ENCODE measurements at regions not wholly inside any gene's neighbourhood (a gene's known extent, or its start where the extent isn't known, plus 50 kb on each side); places are given as distances from the start of the nearest gene placed in this dataset.
A peak's percentile ranks its signal among the peaks of the same experiment; 100 is the strongest.
"Not testable (repeated sequence)": the region's sequence is repeated elsewhere in the genome, so short reads cannot be mapped to it uniquely, and the experiment has no call there.

DNA sequence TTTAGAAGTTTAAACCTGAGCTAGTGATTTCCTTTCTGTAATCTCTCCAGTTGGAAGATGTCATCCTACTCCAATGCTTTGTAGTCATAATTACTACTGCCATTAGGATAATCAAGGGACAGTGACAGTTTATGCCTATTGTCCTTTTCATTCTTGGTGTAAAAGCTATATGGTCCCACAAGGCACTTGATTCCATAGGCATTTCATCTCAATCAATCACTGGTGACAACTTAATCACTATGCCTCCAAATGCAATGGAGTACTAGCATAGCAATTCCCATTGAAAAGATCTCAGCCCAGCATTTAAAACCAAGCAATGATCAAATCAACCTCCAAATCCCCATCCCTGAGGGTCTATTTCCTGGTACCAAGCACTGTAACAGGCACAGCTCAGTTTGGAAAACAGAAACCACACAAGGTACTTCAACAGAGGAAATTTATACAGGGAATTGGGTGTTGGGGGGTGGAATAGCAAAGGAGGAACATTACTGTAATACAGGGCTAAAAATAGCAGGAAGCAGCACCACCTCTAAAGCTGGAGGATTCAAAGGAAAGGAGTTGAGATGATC is 51.0 kb downstream of the FHIP2A start:
- TF ChIP-seq, protein P1, sequence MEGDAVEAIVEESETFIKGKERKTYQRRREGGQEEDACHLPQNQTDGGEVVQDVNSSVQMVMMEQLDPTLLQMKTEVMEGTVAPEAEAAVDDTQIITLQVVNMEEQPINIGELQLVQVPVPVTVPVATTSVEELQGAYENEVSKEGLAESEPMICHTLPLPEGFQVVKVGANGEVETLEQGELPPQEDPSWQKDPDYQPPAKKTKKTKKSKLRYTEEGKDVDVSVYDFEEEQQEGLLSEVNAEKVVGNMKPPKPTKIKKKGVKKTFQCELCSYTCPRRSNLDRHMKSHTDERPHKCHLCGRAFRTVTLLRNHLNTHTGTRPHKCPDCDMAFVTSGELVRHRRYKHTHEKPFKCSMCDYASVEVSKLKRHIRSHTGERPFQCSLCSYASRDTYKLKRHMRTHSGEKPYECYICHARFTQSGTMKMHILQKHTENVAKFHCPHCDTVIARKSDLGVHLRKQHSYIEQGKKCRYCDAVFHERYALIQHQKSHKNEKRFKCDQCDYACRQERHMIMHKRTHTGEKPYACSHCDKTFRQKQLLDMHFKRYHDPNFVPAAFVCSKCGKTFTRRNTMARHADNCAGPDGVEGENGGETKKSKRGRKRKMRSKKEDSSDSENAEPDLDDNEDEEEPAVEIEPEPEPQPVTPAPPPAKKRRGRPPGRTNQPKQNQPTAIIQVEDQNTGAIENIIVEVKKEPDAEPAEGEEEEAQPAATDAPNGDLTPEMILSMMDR (IDR thresholded peaks at IDR 0.05) = no peak
- no peak for TF ChIP-seq POLR2A (IDR thresholded peaks at IDR 0.05)
- no peak for TF ChIP-seq POLR2AphosphoS5 (IDR thresholded peaks at IDR 0.05)
- Histone ChIP-seq H3K4me1 (replicated peaks) (no peaks in the 10 kb centered on the region), H3K27ac (no peak overlapping the region), H3K36me3 (no peaks in the 10 kb centered on the region), H3K9me3 (no peaks in the 10 kb centered on the region), H3K4me3 (no peak overlapping the region), H3K27me3 (replicated peaks; ENCODE audit: insufficient read depth) (no peaks in the 10 kb centered on the region)
- intact Hi-C loops (cut with DNase I) = no loop called here
- DNase-seq (ENCODE audit: low spot score) = no peak

DNA sequence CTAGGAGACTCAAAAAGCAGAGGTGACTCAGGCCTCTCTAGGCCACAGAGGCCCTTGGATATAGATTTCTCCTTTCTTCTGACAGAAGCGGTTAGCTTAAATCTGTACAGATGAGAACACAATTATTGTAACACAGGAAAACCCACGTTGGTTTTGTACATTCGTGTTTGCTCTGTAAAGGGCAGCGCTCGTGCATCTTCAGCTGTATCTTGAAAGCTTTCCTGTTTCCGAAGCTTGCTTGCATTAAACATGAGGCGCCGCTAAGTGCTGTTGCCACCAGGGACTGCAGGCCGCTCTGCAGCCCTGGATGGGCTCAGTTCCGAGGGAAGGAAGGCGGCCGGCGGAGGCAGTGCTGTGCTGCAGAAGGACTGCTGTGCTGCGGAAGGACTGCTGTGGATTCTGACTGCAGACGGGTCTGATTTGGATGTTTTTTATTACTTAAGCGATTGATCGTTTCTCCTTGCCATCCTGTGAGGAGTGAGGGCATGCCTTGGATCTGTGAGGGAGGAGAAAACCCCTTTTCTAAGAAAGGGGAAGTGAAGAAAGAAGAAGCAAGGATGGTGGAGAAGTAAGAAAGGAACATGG is 53.3 kb downstream of the FHIP2A start:
- no peaks in the 10 kb centered on the region for H3K4me1 ChIP-seq (replicated peaks)
- no peak overlapping the region for H3K4me3 ChIP-seq
- no peak for DNase-seq (ENCODE audit: low spot score)
- intact Hi-C loops (cut with DNase I) = no loop called here
- no peaks in the 10 kb centered on the region for H3K36me3 ChIP-seq
- no peak overlapping the region for H3K27ac ChIP-seq
- WGBS = 51% methylated on average over 17 of the region's 17 CpGs
- H3K27me3 ChIP-seq (replicated peaks; ENCODE audit: insufficient read depth) = no peaks in the 10 kb centered on the region
- H3K9me3 ChIP-seq = no peaks in the 10 kb centered on the region
- TF ChIP-seq POLR2A (IDR thresholded peaks at IDR 0.05) (no peak), POLR2AphosphoS5 (IDR thresholded peaks at IDR 0.05) (no peak)
- TF ChIP-seq, protein P1 (IDR thresholded peaks at IDR 0.05) = no peak

DNA sequence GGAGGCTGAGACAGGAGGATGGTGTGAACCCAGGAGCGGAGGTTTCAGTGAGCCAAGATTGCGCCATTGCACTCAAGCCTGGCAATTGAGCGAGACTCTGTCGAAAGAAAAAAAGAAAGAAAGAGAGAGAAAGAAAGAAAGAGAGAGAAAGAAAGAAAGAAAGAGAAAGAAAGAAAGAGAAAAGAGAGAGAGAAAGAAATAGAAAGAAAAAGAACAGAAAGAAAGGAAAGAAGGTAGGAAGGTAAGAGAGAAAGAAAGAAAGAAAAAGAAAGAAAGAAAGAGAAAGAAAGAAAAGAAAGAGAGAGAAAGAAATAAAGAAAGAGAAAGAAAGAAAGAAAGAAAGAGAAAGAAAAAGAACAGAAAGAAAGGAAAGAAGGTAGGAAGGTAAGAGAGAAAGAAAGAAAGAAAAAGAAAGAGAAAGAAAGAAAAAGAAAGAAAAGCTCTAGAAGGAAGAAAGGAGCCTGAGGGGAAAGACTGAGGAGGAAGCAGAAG is 54.1 kb downstream of the FHIP2A start:
- not testable (repeated sequence) for H3K27ac ChIP-seq; H3K9me3 ChIP-seq; H3K4me1 ChIP-seq (replicated peaks); H3K4me3 ChIP-seq; H3K27me3 ChIP-seq (replicated peaks; ENCODE audit: insufficient read depth); DNase-seq (ENCODE audit: low spot score); H3K36me3 ChIP-seq
- intact Hi-C loops (cut with DNase I) = loop anchor here (2.0 kb wide), 1 partner anchor 253 kb away; no protein-coding TSS in a partner anchor
- WGBS = 95% methylated on average over 4 of the region's 4 CpGs

DNA sequence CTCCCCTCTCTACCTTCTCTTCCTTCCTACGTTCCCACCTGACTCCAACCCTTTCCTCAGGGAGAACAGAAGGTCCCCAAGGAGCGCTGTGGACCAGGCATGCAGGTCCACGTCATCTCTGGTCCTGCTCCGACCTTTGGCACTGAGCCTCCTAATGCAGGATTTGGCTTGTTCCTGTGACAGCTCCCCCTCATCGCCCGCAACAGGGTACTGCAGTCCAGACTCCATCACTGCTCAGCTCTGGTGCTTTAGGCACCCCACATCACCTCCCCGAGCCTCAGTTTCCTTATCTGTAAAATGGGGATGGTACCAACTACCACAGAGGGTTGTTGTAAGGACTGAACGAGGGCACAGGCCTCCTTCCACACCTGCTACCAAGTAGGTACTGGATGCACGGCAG is 54.6 kb downstream of the FHIP2A start:
- H3K9me3 ChIP-seq = no peaks in the 10 kb centered on the region
- intact Hi-C loops (cut with DNase I) = loop anchor here (2.0 kb wide), 1 partner anchor 253 kb away; no protein-coding TSS in a partner anchor
- H3K27ac ChIP-seq = peak overlapping the region in 1 of 2 donors; percentile 42
- TF ChIP-seq POLR2A (IDR thresholded peaks at IDR 0.05) = no peak
- TF ChIP-seq, protein P1 (IDR thresholded peaks at IDR 0.05) = no peak
- no peak for TF ChIP-seq POLR2AphosphoS5 (IDR thresholded peaks at IDR 0.05)
- no peak for DNase-seq (ENCODE audit: low spot score)
- no peaks in the 10 kb centered on the region for H3K4me1 ChIP-seq (replicated peaks)
- H3K4me3 ChIP-seq = no peak overlapping the region
- H3K36me3 ChIP-seq = no peaks in the 10 kb centered on the region
- no peaks in the 10 kb centered on the region for H3K27me3 ChIP-seq (replicated peaks; ENCODE audit: insufficient read depth)
- WGBS = 78% methylated on average over 9 of the region's 9 CpGs

DNA sequence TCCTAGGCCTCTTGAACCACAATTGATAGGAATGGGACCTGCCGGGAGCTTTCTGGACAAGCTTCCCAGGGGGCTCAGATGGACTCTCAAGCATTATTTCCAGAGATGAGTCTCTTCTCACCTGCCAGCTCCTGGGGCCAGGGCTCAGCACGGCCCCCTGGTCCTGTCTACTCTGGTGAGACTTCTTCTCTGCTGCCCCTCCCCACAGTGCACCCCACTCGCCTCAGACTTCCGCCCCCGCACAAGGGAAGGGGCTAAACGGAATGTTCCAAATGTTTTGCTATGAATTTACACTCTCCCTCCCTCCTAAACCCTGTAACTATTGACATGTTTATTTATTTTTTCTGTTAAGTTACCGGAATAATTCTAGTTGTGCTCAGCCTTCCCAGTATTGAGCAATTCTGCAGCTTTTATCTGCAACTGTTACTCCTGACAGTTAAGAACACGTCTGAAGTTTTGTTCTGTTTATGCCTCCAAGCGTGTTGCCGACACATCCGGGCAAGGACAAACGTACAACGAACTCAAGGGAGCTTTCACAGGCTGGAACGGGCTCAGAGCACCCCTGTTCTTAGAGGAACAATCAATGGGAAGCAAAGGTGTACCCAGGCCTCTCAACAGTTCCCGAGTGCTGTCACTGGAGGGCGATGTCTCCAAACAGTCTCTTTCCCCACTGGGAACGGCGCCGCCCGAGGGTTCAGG is 55.2 kb downstream of the FHIP2A start:
- WGBS = 32% methylated on average over 20 of the region's 20 CpGs
- Histone ChIP-seq H3K27me3 (replicated peaks; ENCODE audit: insufficient read depth) (no peaks in the 10 kb centered on the region), H3K36me3 (no peaks in the 10 kb centered on the region), H3K4me3 (no peak overlapping the region), H3K27ac (peak overlapping the region in 1 of 2 donors; percentile 42), H3K9me3 (no peaks in the 10 kb centered on the region), H3K4me1 (replicated peaks) (no peaks in the 10 kb centered on the region)
- intact Hi-C loops (cut with DNase I) = loop anchor here (2.0 kb wide), 1 partner anchor 252 kb away; no protein-coding TSS in a partner anchor
- no peak for TF ChIP-seq POLR2AphosphoS5 (IDR thresholded peaks at IDR 0.05)
- no peak for TF ChIP-seq POLR2A (IDR thresholded peaks at IDR 0.05)
- TF ChIP-seq, protein P1 (IDR thresholded peaks at IDR 0.05) = peak; percentile 34 to 63 (median 52)
- DNase-seq (ENCODE audit: low spot score) = peak; percentile 29

Data from prostate gland (tissue), 2 donors.